ENCODE measurements at regions not wholly inside any gene's neighbourhood (a gene's known extent, or its start where the extent isn't known, plus 50 kb on each side); places are given as distances from the start of the nearest gene placed in this dataset.

- BruUV-seq (replicated peaks) = no TSS peak
- Histone ChIP-seq H4K20me1 (ENCODE audit: insufficient read depth, low read length) (no peaks in the 10 kb centered on the region), H3K9ac (ENCODE audit: insufficient read depth, low read depth, low read length) (no peak overlapping the region), H3K27ac (ENCODE audit: extremely low read length, insufficient read depth, low read length) (no peak overlapping the region), H3K27me3 (ENCODE audit: control insufficient read depth in 1 of 2, insufficient read depth in 2 of 2, low read length in 2 of 2) (no peaks in the 10 kb centered on the region), H3K9me3 (ENCODE audit: low read length) (peaks cover 32% of the 10 kb centered on the region), H3K79me2 (ENCODE audit: insufficient read depth, low read length) (no peaks in the 10 kb centered on the region), H3K4me1 (ENCODE audit: insufficient read depth, low read length) (no peaks in the 10 kb centered on the region), H3K4me2 (ENCODE audit: low read depth, low read length) (no peak overlapping the region), H2AFZ (ENCODE audit: low read length) (no peak overlapping the region), H3K36me3 (replicated peaks in 1 of 2; ENCODE audit: control insufficient read depth in 1 of 2, insufficient read depth in 2 of 2, low read length in 2 of 2) (no peaks in the 10 kb centered on the region), H3K4me3 (replicated peaks in 1 of 3; ENCODE audit: insufficient read depth in 1 of 3, low read depth in 2 of 3, low read length in 3 of 3) (no peak overlapping the region)
- no peak for DNase-seq (ENCODE audit: low spot score)
- in situ Hi-C loops (cut with HindIII; ENCODE audit: extremely low pct_ligation_motif_present, low pct_unique_long_range_greater_than_20kb) = no loop called here
- no peak for FAIRE-seq
- POLR2A ChIA-PET = no interaction called here
- TF ChIP-seq CBX1 (IDR thresholded peaks at IDR 0.05; ENCODE audit: low read depth) (no peak), ATF6 (CRISPR knock-in tag; conservative IDR thresholded peaks at IDR 0.05) (no peak), RNF219 (CRISPR knock-in tag; IDR thresholded peaks at IDR 0.05) (no peak), BRF2 (CRISPR knock-in tag; IDR thresholded peaks at IDR 0.05) (no peak), ZNF264 (CRISPR knock-in tag; IDR thresholded peaks at IDR 0.05) (no peak), ZGPAT (CRISPR knock-in tag; IDR thresholded peaks at IDR 0.05) (no peak), CBX5 (CRISPR knock-in tag; IDR thresholded peaks at IDR 0.05; ENCODE audit: borderline replicate concordance) (no peak), SCMH1 (CRISPR knock-in tag; IDR thresholded peaks at IDR 0.05; ENCODE audit: borderline replicate concordance) (no peak), MTF1 (CRISPR knock-in tag; IDR thresholded peaks at IDR 0.05) (no peak), NR3C1 (CRISPR knock-in tag; IDR thresholded peaks at IDR 0.05) (no peak), ZMAT5 (CRISPR knock-in tag; IDR thresholded peaks at IDR 0.05; ENCODE audit: borderline replicate concordance, low read depth) (no peak), ZNF572 (CRISPR knock-in tag; IDR thresholded peaks at IDR 0.05) (no peak), LCORL (IDR thresholded peaks at IDR 0.05) (no peak), LCORL (CRISPR knock-in tag; IDR thresholded peaks at IDR 0.05) (no peak), REXO4 (CRISPR knock-in tag; IDR thresholded peaks at IDR 0.05; ENCODE audit: borderline replicate concordance) (no peak)
- intact Hi-C loops (cut with micrococcal nuclease; ENCODE audit: unreplicated experiment) = no loop called here
- ATAC-seq = no peak
- CTCF ChIA-PET (ENCODE audit: low intra/inter-chr PET ratio, low total read pairs) = no interaction called here
- WGBS (ENCODE audit: low lambda C conversion rate) = 0% methylated on average over 1 of the region's 1 CpG
These were observed 127.8 kb downstream of the GJA1 start for GRCh38 chr6:121563286-121563685.
